ENCODE measurements at regions not wholly inside any gene's neighbourhood (a gene's known extent, or its start where the extent isn't known, plus 50 kb on each side); places are given as distances from the start of the nearest gene placed in this dataset.
A peak's percentile ranks its signal among the peaks of the same experiment; 100 is the strongest.

DNA sequence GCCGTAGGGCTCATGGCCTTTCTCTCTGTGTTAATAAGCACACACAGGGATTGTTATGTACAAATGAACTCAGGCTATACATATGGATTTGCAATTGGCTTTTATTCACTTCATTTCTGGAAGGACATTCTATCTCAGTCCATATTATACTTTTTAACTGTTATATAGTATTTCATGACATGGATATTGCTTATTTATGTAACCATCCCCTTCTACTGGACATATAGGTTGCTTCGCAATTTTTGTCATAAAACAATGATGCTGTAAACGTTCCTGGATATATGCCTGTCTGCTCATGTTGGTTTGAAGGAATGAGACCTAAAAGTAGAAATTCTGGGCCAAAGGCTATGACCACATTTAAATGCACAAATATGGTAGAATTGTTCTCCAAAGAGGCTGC, 158.1 kb downstream of the BCOR start:
- Mint-ChIP-seq H3K9me3 (peaks cover 19% of the 10 kb centered on the region), H3K27me3 (ENCODE audit: low read depth) (peaks cover 12% of the 10 kb centered on the region), H3K36me3 (ENCODE audit: low read depth) (no peaks in the 10 kb centered on the region), H3K27ac (no peak overlapping the region), H3K4me1 (no peaks in the 10 kb centered on the region), H3K4me3 (no peak overlapping the region)
- TF ChIP-seq, protein P1, sequence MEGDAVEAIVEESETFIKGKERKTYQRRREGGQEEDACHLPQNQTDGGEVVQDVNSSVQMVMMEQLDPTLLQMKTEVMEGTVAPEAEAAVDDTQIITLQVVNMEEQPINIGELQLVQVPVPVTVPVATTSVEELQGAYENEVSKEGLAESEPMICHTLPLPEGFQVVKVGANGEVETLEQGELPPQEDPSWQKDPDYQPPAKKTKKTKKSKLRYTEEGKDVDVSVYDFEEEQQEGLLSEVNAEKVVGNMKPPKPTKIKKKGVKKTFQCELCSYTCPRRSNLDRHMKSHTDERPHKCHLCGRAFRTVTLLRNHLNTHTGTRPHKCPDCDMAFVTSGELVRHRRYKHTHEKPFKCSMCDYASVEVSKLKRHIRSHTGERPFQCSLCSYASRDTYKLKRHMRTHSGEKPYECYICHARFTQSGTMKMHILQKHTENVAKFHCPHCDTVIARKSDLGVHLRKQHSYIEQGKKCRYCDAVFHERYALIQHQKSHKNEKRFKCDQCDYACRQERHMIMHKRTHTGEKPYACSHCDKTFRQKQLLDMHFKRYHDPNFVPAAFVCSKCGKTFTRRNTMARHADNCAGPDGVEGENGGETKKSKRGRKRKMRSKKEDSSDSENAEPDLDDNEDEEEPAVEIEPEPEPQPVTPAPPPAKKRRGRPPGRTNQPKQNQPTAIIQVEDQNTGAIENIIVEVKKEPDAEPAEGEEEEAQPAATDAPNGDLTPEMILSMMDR (IDR thresholded peaks at IDR 0.05; ENCODE audit: unreplicated experiment in 3 of 3): no peak

DNA sequence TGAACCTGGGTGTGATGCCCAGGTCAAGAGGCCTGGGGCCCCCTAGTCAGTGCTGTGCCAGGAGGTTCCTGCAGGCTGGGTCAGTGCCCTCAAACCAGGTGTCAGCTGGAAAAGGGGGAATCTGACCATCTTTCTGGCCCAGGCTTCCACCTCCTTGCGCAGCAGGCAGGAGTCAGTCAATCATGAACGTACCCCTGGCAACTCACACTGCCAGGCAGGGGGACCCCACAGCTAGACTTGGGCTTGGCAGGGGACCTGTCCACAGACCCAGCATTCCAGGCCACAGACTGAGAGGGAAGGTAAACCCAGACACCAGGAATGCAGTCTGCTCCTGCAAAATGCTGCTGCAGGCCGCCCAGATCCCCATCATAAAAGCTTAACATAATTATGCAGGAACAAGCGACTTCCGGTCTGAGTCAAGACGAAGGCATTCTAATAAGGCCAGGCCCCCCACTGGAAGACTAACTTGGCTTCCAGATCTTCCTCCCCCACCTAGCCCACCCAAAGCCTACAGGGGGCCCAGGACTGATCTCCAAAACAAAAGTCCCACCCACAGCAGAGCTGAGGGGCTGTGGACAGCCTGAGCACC, 156.3 kb downstream of the BCOR start:
- peaks cover 16% of the 10 kb centered on the region for H3K27me3 Mint-ChIP-seq (ENCODE audit: low read depth)
- no peak overlapping the region for H3K4me3 Mint-ChIP-seq
- H3K36me3 Mint-ChIP-seq (ENCODE audit: low read depth): no peaks in the 10 kb centered on the region
- peaks cover 19% of the 10 kb centered on the region for H3K9me3 Mint-ChIP-seq
- TF ChIP-seq, protein P1 (IDR thresholded peaks at IDR 0.05; ENCODE audit: unreplicated experiment in 3 of 3): no peak
- H3K27ac Mint-ChIP-seq: peak overlapping the region in 2 of 3 experiments; percentile 60 to 78
- H3K4me1 Mint-ChIP-seq: no peaks in the 10 kb centered on the region

DNA sequence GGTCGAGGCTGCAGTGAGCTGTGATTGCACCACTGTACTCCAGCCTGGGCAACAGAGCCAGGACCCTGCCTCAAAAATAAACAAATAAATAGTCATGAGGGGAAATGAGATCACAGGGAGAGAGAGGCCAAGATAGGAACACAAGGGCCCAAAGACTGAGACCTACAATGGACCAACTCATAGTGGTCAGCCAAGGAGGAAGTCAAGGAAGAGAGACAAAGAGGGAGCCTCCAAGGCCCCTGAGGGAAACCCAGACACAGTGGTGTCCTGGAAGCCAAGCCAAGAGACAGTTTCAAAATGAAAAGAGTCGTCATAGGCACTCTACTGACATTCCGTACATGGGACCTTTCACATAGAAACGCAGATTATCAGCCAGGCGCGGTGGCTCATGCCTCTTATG, 153.3 kb downstream of the BCOR start:
- H3K4me1 Mint-ChIP-seq: peaks cover 4% of the 10 kb centered on the region
- H3K36me3 Mint-ChIP-seq (ENCODE audit: low read depth): no peaks in the 10 kb centered on the region
- H3K9me3 Mint-ChIP-seq: peaks cover 24% of the 10 kb centered on the region
- H3K27me3 Mint-ChIP-seq (ENCODE audit: low read depth): peaks cover 25% of the 10 kb centered on the region
- TF ChIP-seq, protein P1 (IDR thresholded peaks at IDR 0.05; ENCODE audit: unreplicated experiment in 3 of 3): no peak
- no peak overlapping the region for H3K4me3 Mint-ChIP-seq
- no peak overlapping the region for H3K27ac Mint-ChIP-seq

DNA sequence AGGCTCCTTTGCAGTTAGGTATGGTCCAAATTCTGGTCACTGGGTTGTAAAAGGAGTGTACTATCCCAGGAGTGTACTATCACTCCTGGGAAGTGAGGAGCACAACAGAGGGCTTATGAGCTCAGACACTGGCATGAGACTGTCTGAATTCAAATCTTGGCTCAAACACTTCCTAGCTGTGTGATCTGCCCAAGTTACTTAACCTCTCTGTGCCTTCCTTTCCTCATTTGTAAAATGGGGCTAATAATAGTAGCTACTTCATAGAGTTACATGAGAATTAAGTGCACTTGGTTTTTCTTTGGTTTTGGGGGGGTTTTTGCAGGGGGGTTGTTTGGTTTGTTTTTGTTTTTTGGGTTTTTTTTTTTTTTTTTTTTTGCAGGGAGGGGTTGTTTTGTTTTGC, 152.0 kb downstream of the BCOR start:
- H3K27me3 Mint-ChIP-seq (ENCODE audit: low read depth): peaks cover 28% of the 10 kb centered on the region
- H3K27ac Mint-ChIP-seq: no peak overlapping the region
- H3K36me3 Mint-ChIP-seq (ENCODE audit: low read depth): no peaks in the 10 kb centered on the region
- TF ChIP-seq, protein P1 (IDR thresholded peaks at IDR 0.05; ENCODE audit: unreplicated experiment in 3 of 3): no peak
- H3K9me3 Mint-ChIP-seq: peaks cover 24% of the 10 kb centered on the region
- no peak overlapping the region for H3K4me3 Mint-ChIP-seq
- H3K4me1 Mint-ChIP-seq: peaks cover 4% of the 10 kb centered on the region

DNA sequence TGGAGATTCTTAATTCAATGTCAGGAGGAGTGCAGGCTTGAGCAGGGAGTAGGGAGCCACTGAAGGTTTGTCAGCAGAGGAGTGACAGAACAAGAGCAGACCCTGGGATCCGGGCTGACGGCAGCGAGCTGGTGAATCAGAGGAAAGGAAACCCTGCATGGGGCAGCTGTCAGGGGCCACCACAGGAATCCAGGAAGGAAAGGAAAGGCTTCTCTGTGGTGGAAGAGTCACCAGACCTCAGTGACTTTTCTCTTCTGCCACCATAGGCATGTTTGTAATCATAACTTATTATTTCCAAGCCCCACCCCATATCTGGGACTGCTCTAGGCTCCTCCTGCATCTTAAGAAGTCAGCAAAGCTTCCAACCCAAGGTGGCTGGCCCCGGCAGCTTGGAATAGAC, 150.9 kb downstream of the BCOR start:
- no peak overlapping the region for H3K4me3 Mint-ChIP-seq
- peaks cover 28% of the 10 kb centered on the region for H3K27me3 Mint-ChIP-seq (ENCODE audit: low read depth)
- H3K4me1 Mint-ChIP-seq: peaks cover 4% of the 10 kb centered on the region
- H3K9me3 Mint-ChIP-seq: peaks cover 20% of the 10 kb centered on the region
- H3K36me3 Mint-ChIP-seq (ENCODE audit: low read depth): no peaks in the 10 kb centered on the region
- TF ChIP-seq, protein P1 (IDR thresholded peaks at IDR 0.05; ENCODE audit: unreplicated experiment in 3 of 3): no peak
- H3K27ac Mint-ChIP-seq: no peak overlapping the region

DNA sequence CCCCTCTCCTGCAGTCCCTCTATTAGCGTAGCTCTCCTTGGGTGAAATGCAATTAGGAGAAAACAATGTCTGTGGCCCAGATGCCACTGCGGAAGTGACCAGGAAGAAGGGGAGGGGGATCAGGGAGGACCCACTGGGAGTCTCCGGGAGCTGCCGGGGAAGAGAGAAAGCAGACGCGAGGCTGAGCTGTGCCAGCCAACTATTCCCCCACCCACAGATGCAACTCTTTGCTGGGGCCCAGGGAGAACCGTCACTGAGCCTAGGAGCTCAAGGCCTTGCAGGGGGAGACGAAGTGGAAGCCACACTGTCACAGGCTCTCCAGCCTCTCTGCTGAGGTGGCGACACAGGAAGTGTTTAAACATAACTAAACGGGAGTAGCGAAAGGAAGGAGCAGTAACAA, 149.2 kb downstream of the BCOR start:
- H3K4me1 Mint-ChIP-seq: peaks cover 12% of the 10 kb centered on the region
- H3K27ac Mint-ChIP-seq: peak overlapping the region; percentile 18 to 63 (median 32)
- H3K27me3 Mint-ChIP-seq (ENCODE audit: low read depth): peaks cover 25% of the 10 kb centered on the region
- TF ChIP-seq, protein P1 (IDR thresholded peaks at IDR 0.05; ENCODE audit: unreplicated experiment in 3 of 3): no peak
- peaks cover 12% of the 10 kb centered on the region for H3K9me3 Mint-ChIP-seq
- no peak overlapping the region for H3K4me3 Mint-ChIP-seq
- no peaks in the 10 kb centered on the region for H3K36me3 Mint-ChIP-seq (ENCODE audit: low read depth)

Data from nephron (organoid).